Right lobe of liver (tissue), 6 donors: ENCODE measurements at regions not wholly inside any gene's neighbourhood (a gene's known extent, or its start where the extent isn't known, plus 50 kb on each side); places are given as distances from the start of the nearest gene placed in this dataset.

Experiments
- ATAC-seq, 4 donors: fragments of 200-7000 bp; cut with Tn5 transposase; one replicate each; pipeline ENCODE4 v1.9.1; 2020; ENCODE audit warnings: mild to moderate bottlenecking in 4 of 4, moderate library complexity in 4 of 4
- DNase-seq, 3 donors: peaks; one replicate each; pipeline ENCODE4 v3.0.0-alpha.2; 2020
- H3K27ac ChIP-seq, 3 donors: fragments of 200-600 bp; one replicate each; pipeline ENCODE4 v1.8.0; 2022
- H3K27me3 ChIP-seq, 2 donors: fragments of 200-600 bp; one replicate each; pipeline ENCODE4 v1.8.0; 2022
- H3K36me3 ChIP-seq, 4 donors: fragments of 200-600 bp; sonication (generic) in 1 of 4; one replicate each; pipeline versions ENCODE4 v1.5.1 to v1.8.0; 2017 to 2022; ENCODE audit warnings: control low read depth in 1 of 4
- H3K4me1 ChIP-seq, 4 donors: fragments of 200-600 bp; sonication (generic) in 1 of 4; one replicate each; pipeline versions ENCODE4 v1.5.1 to v1.8.0; 2017 to 2022; ENCODE audit warnings: control low read depth in 1 of 4
- H3K4me3 ChIP-seq, 3 donors: fragments of 200-600 bp; one replicate each; pipeline ENCODE4 v1.8.0; 2022
- H3K9me3 ChIP-seq, 4 donors: fragments of 200-600 bp; sonication (generic) in 1 of 4; one replicate each; pipeline versions ENCODE4 v1.5.1 to v1.8.0; 2017 to 2022; ENCODE audit warnings: control low read depth in 1 of 4
- POLR2A ChIP-seq: fragments of 450-650 bp; IDR thresholded peaks from one replicate; pipeline ENCODE4 v1.6.1; 2017; ENCODE audit warnings: antibody characterized with exemption, mild to moderate bottlenecking
- WGBS: methylation state at CpG from one replicate; pipeline ENCODE4 v1.1.6; 2018; ENCODE audit warnings: low coverage, low lambda C conversion rate; ENCODE audit not compliant: insufficient coverage; ENCODE audit errors: missing lambda C conversion rate; 5-methylcytosine and 5-hydroxymethylcytosine counted together
- intact Hi-C, 2 donors: fragments of 100-400 bp; cut with DNase I; formaldehyde crosslinking; loops; one replicate each; pipeline versions ENCODE4 v1.11.2 to v1.14.1; 2022
- TF ChIP-seq, protein P1 (sequence below), 4 donors: fragments of 200-600 bp in 3 of 4; fragments of 450-650 bp in 1 of 4; IDR thresholded peaks; one replicate each; pipeline versions ENCODE4 v1.5.1 to v1.8.0; 2016 to 2022; ENCODE audit warnings: antibody characterized with exemption in 4 of 4, mild to moderate bottlenecking in 2 of 4
- donor health status: DM: no; HTN: yes; CAD: no.
- donor health status: DM: no; HTN: no; CAD: no.
- donor health status: DM: no; HTN: no; CAD: no.
- donor health status: DM: no; HTN: yes; CAD: no.
- donor health status: DM: no; HTN: yes; CAD: no.

GRCh38 chr7:20862554-20862953, 75.9 kb upstream of the SP8 start:
- peaks cover 0 to 5% (median 0%) of the 10 kb centered on the region in 4 donors for H3K4me1 ChIP-seq
- H3K27me3 ChIP-seq: no peaks in the 10 kb centered on the region
- ATAC-seq: no peak
- intact Hi-C loops: no loop called here
- no peaks in the 10 kb centered on the region for H3K36me3 ChIP-seq
- H3K4me3 ChIP-seq: no peak overlapping the region
- 60% methylated on average over 4 of the region's 4 CpGs for WGBS
- TF ChIP-seq POLR2A: no peak
- TF ChIP-seq, protein P1, sequence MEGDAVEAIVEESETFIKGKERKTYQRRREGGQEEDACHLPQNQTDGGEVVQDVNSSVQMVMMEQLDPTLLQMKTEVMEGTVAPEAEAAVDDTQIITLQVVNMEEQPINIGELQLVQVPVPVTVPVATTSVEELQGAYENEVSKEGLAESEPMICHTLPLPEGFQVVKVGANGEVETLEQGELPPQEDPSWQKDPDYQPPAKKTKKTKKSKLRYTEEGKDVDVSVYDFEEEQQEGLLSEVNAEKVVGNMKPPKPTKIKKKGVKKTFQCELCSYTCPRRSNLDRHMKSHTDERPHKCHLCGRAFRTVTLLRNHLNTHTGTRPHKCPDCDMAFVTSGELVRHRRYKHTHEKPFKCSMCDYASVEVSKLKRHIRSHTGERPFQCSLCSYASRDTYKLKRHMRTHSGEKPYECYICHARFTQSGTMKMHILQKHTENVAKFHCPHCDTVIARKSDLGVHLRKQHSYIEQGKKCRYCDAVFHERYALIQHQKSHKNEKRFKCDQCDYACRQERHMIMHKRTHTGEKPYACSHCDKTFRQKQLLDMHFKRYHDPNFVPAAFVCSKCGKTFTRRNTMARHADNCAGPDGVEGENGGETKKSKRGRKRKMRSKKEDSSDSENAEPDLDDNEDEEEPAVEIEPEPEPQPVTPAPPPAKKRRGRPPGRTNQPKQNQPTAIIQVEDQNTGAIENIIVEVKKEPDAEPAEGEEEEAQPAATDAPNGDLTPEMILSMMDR (IDR thresholded peaks at IDR 0.05): no peak
- H3K9me3 ChIP-seq: no peaks in the 10 kb centered on the region
- DNase-seq: no peak
- H3K27ac ChIP-seq: no peak overlapping the region

DNA sequence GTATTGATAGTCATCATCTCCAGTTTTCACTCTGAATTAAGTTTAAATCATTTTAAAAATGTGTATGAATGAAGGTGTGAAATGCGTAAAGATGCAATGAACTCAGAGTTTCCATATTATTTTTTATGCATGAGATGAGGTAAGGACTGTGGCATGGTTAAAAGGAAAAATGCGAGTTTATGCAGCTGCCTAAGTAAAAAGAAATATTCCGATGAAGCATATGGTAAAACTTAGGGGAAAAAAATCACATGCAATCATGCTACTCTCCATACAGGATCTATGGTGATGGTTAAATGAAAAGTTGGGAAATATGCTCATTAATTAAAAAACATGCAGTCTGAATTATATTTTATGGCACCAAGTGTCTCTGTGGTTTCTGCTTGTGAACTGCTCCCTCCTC, 77.5 kb upstream of the SP8 start:
- intact Hi-C loops: no loop called here
- ATAC-seq: no peak
- Histone ChIP-seq H3K36me3 (no peaks in the 10 kb centered on the region), H3K4me1 (peaks cover 0 to 3% (median 0%) of the 10 kb centered on the region in 4 donors), H3K4me3 (no peak overlapping the region), H3K27ac (no peak overlapping the region), H3K9me3 (no peaks in the 10 kb centered on the region), H3K27me3 (no peaks in the 10 kb centered on the region)
- 70% methylated on average over 3 of the region's 3 CpGs for WGBS
- no peak for DNase-seq
- TF ChIP-seq, protein P1 (IDR thresholded peaks at IDR 0.05): no peak
- TF ChIP-seq POLR2A: no peak

DNA sequence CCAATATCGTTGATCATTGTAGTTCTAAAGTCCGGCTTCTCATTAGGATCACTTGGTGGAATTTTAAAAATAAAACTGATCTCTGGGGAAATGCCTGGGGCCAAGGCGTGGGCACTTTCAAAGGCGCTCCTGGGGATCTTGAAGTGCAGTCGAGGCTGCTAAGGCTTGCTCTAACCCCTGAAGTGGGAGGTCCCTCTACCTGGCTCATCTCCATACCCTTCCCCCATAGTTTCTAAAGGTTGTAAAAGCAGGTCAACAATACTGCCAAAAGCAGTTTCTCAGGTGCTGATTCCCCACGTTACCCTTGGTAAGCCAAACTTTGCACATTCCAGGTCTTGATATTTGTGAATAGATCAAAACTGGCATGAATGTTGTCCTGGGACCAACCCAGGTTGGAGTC, 79.0 kb upstream of the SP8 start:
- no peak for TF ChIP-seq POLR2A
- TF ChIP-seq, protein P1 (IDR thresholded peaks at IDR 0.05): no peak
- H3K27ac ChIP-seq: no peak overlapping the region
- no peak overlapping the region for H3K4me3 ChIP-seq
- WGBS: 59% methylated on average over 5 of the region's 6 CpGs
- H3K27me3 ChIP-seq: no peaks in the 10 kb centered on the region
- DNase-seq (no peak), ATAC-seq (no peak)
- intact Hi-C loops: no loop called here
- no peaks in the 10 kb centered on the region for H3K4me1 ChIP-seq
- H3K9me3 ChIP-seq: no peaks in the 10 kb centered on the region
- H3K36me3 ChIP-seq: no peaks in the 10 kb centered on the region

DNA sequence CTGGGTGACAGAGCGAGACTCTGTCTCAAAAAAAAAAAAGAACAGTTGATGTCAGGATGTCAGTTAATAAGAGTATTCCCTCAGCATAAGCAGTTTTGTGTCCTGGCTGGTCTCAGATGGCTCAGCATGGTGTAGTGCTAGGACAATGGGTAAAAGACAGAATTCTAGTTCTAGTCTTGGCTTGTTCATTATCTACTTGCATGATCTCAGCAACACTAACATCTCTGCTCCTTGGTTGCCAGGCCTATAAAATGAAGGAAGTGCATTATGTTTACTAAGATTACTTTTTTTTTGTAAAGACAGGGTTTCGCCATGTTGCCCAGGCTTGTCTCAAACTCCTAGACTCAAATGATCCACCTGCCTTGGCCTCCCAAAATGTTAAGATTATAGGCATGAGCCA, 84.3 kb upstream of the SP8 start:
- Histone ChIP-seq H3K27me3 (no peaks in the 10 kb centered on the region), H3K9me3 (no peaks in the 10 kb centered on the region), H3K4me1 (no peaks in the 10 kb centered on the region), H3K27ac (no peak overlapping the region), H3K36me3 (no peaks in the 10 kb centered on the region), H3K4me3 (no peak overlapping the region)
- intact Hi-C loops: no loop called here
- DNase-seq (no peak), ATAC-seq (no peak)
- 71% methylated on average over 2 of the region's 2 CpGs for WGBS
- no peak for TF ChIP-seq POLR2A
- TF ChIP-seq, protein P1 (IDR thresholded peaks at IDR 0.05): no peak

- Histone ChIP-seq H3K4me3 (no peak overlapping the region), H3K4me1 (no peaks in the 10 kb centered on the region), H3K36me3 (no peaks in the 10 kb centered on the region), H3K27ac (no peak overlapping the region), H3K9me3 (no peaks in the 10 kb centered on the region), H3K27me3 (no peaks in the 10 kb centered on the region)
- DNase-seq: no peak
- TF ChIP-seq, protein P1 (IDR thresholded peaks at IDR 0.05): no peak
- no peak for TF ChIP-seq POLR2A
- no peak for ATAC-seq
- WGBS: 31% methylated on average over 1 of the region's 1 CpG
- intact Hi-C loops: no loop called here
These were observed 106.1 kb upstream of the SP8 start for GRCh38 chr7:20892776-20893175.
